Glutamatergic neuron (in vitro differentiated cells): ENCODE measurements at regions not wholly inside any gene's neighbourhood (a gene's known extent, or its start where the extent isn't known, plus 50 kb on each side); places are given as distances from the start of the nearest gene placed in this dataset.
"Not testable (repeated sequence)": the region's sequence is repeated elsewhere in the genome, so short reads cannot be mapped to it uniquely, and the experiment has no call there.

Experiments used
- DNase-seq: peaks from one replicate; pipeline ENCODE4 v3.0.0; 2022
- H3K27ac Mint-ChIP-seq: one replicate; pipeline ENCODE4 v1.8.0; 2020; ENCODE audit warnings: mild to moderate bottlenecking, mixed read lengths, inconsistent platforms; ENCODE audit not compliant: unreplicated experiment
- H3K27me3 Mint-ChIP-seq: one replicate; pipeline ENCODE4 v1.8.0; 2020; ENCODE audit warnings: mild to moderate bottlenecking, moderate library complexity, mixed read lengths, inconsistent platforms; ENCODE audit not compliant: unreplicated experiment
- H3K36me3 Mint-ChIP-seq: one replicate; pipeline ENCODE4 v1.8.0; 2020; ENCODE audit warnings: mild to moderate bottlenecking, mixed read lengths, inconsistent platforms; ENCODE audit not compliant: unreplicated experiment
- H3K4me1 Mint-ChIP-seq: one replicate; pipeline ENCODE4 v1.8.0; 2020; ENCODE audit warnings: mild to moderate bottlenecking, low read depth, mixed read lengths, inconsistent platforms; ENCODE audit not compliant: unreplicated experiment
- H3K4me3 Mint-ChIP-seq: one replicate; pipeline ENCODE4 v1.8.0; 2020; ENCODE audit warnings: mild to moderate bottlenecking, mixed read lengths, inconsistent platforms; ENCODE audit not compliant: unreplicated experiment
- H3K9me3 Mint-ChIP-seq: one replicate; pipeline ENCODE4 v1.8.0; 2020; ENCODE audit warnings: mild to moderate bottlenecking, moderate library complexity, mixed read lengths, inconsistent platforms; ENCODE audit not compliant: unreplicated experiment
- CTCF ChIP-seq: fragments of 200-600 bp; sonication (generic); IDR thresholded peaks from one replicate; pipeline ENCODE4 v1.5.0; 2021; ENCODE audit not compliant: partially characterized antibody, unreplicated experiment

GRCh38 chr15:25172691-25173090 lies 217.9 kb downstream of the SNRPN start:
- Mint-ChIP-seq H3K4me3 (no peak overlapping the region), H3K36me3 (peaks cover 20% of the 10 kb centered on the region), H3K27me3 (peaks cover 7% of the 10 kb centered on the region), H3K27ac (no peak overlapping the region), H3K9me3 (peaks cover 13% of the 10 kb centered on the region), H3K4me1 (no peaks in the 10 kb centered on the region)
- TF ChIP-seq CTCF, result no peak
- no peak for DNase-seq

GRCh38 chr15:25173241-25174028 lies 218.6 kb downstream of the SNRPN start:
- TF ChIP-seq CTCF, result no peak
- no peak overlapping the region for H3K4me3 Mint-ChIP-seq
- no peak overlapping the region for H3K27ac Mint-ChIP-seq
- H3K9me3 Mint-ChIP-seq, result peaks cover 13% of the 10 kb centered on the region
- peaks cover 20% of the 10 kb centered on the region for H3K36me3 Mint-ChIP-seq
- H3K4me1 Mint-ChIP-seq, result no peaks in the 10 kb centered on the region
- H3K27me3 Mint-ChIP-seq, result peaks cover 7% of the 10 kb centered on the region
- DNase-seq, result no peak

- H3K4me1 Mint-ChIP-seq, result not testable (repeated sequence)
Measured at GRCh38 chr15:25174149-25174548, 219.4 kb downstream of the SNRPN start.

GRCh38 chr15:25175033-25175788 lies 220.4 kb downstream of the SNRPN start:
- Mint-ChIP-seq H3K27me3 (peaks cover 6% of the 10 kb centered on the region), H3K4me1 (no peaks in the 10 kb centered on the region), H3K27ac (no peak overlapping the region), H3K36me3 (peaks cover 14% of the 10 kb centered on the region), H3K4me3 (no peak overlapping the region), H3K9me3 (peaks cover 16% of the 10 kb centered on the region)
- no peak for TF ChIP-seq CTCF
- DNase-seq, result peak; percentile 1

More at GRCh38 chr15:25174149-25174548, 219.4 kb downstream of the SNRPN start:
- not testable (repeated sequence) for H3K27me3 Mint-ChIP-seq, H3K27ac Mint-ChIP-seq, H3K4me3 Mint-ChIP-seq
- Mint-ChIP-seq H3K36me3 (peaks cover 20% of the 10 kb centered on the region), H3K9me3 (peaks cover 17% of the 10 kb centered on the region)
- DNase-seq, result peak; percentile 12

- Mint-ChIP-seq H3K4me3 (no peak overlapping the region), H3K27ac (no peak overlapping the region), H3K9me3 (peaks cover 18% of the 10 kb centered on the region), H3K27me3 (peaks cover 6% of the 10 kb centered on the region), H3K4me1 (no peaks in the 10 kb centered on the region), H3K36me3 (peaks cover 14% of the 10 kb centered on the region)
- TF ChIP-seq CTCF, result no peak
- peak; percentile 5 for DNase-seq
Measured at GRCh38 chr15:25175789-25176615, 221.2 kb downstream of the SNRPN start.
